HUDEP-2 (cell line): ENCODE measurements at regions not wholly inside any gene's neighbourhood (a gene's known extent, or its start where the extent isn't known, plus 50 kb on each side); places are given as distances from the start of the nearest gene placed in this dataset.
A peak's percentile ranks its signal among the peaks of the same experiment; 100 is the strongest.

Experiments used
- DNase-seq, 76 experiments: peaks; one replicate each; lab custom pipeline; 2025; ENCODE audit not compliant: unreplicated experiment in 76 of 76; lab: John Stamatoyannopoulos, UW

- no peak for DNase-seq
These were observed 89.2 kb upstream of the GPM6B start for GRCh38 chrX:13906093-13906492.

DNA sequence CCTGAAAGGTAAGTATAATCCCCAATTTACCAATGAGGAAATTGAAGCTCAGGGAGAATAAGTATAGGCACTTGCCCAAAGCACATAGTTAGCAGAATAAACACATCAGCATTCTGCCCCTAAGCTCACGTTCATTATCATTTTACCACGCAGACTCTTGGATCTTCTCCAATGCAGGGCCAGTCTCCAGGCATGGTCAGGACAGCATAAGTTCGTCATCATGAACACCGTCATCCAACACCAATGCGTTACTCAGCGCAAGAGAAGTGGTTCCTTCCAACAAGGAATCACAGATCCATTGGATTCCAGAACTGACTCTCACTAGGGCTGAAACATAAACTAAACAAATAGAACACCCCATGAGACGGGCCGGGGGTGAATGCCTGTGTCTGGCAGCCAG is 86.5 kb upstream of the GPM6B start:
- DNase-seq = no peak

GRCh38 chrX:13902406-13902805 is 85.5 kb upstream of the GPM6B start:
- DNase-seq = no peak

DNA sequence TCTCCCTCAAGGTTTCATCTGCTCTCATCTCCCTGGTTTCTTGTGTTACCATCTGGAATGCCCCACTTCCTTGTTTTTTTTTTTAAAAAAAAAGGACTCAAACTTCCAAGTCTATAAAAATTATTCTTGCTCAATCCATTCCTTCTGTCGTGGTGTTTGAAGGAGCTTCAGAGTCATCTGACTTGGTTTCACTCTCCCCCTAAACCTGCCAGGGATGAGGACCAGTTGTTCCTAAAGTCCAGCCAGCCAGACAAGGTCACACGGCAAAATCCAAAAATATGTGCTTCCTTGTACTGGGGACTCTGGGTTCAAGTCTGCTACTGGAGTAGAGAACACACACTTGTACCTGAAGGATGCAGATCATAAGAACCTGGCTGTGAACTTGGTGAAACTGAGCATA is 84.5 kb upstream of the GPM6B start:
- no peak for DNase-seq

GRCh38 chrX:13900351-13900750 is 83.5 kb upstream of the GPM6B start:
- no peak for DNase-seq

GRCh38 chrX:13899607-13900006 is 82.7 kb upstream of the GPM6B start:
- DNase-seq = no peak

GRCh38 chrX:13898603-13899002 is 81.7 kb upstream of the GPM6B start:
- no peak for DNase-seq

DNA sequence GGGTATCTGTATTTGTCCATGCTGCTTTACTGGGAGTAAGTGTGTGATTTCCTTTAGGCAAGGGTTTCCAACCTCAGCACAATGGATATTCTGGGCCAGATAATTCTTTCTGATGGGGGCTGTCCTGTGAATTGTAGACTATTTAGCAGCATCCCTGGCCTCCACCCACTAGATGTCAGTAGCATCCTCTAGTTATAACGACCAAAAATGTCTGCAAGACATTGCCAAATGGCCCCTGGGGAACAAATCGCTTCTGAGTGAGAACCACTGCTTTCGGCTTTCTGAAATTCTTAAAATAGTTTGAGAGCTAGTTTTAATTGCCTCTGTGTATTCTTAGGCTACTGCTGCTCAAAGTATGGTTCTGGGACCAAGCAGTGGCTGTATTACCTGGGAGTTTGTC is 81.2 kb upstream of the GPM6B start:
- DNase-seq = peak in 1 of 76 experiments; percentile 0

- no peak for DNase-seq
These were observed 80.7 kb upstream of the GPM6B start for GRCh38 chrX:13897566-13897965.

DNA sequence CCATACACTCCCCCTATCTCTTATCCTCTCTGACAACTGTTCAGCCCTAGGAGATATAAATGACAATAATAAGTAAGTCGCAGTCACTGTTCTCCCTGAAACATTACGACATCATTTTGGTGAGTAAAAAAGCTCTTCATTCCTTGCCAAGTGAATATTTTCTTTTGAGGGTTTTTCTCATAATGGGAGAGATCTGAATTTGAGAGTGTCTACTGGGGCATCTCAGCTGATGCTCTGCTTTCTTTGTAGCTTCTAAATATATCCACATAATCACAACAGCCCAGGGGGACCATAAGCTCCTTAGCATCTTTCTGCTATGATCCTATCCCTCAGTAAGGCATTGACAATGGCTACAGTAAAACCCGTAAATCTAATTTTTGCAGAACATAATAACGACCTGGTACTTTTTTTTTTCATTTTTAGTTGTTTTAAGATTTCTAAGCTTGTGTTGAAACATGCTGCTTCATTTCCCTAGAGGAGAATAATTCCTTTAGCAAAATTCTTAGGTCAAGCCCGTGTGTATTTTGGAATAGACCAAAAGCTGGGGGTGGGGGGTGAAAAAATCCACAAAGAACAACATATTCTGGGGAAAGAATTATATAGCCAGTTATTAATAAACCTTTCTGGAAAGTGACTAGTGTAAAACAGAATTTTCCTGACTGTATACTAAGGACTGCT is 78.1 kb upstream of the GPM6B start:
- no peak for DNase-seq

DNA sequence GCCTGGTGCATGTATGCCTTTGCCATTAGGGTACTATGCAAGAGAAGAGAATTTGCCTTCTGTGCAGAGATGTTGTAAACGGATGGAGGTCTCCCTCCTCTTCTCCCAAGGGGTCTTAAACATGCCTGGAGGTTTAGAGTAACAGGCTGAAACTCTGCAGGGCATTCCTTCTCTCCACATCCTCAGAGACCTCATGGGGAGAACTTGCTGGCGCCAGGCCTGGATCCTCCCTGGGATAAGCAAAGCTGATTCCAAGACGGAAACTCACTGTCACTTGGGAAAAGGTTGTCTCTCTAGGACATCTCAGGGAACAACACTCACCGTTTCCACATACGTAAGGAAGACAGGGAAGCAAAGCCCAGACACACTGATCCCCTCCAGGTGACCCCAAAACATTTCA is 76.9 kb upstream of the GPM6B start:
- DNase-seq = no peak

- DNase-seq = no peak
These were observed 76.0 kb upstream of the GPM6B start for GRCh38 chrX:13892856-13893255.

- DNase-seq = no peak
These were observed 74.7 kb upstream of the GPM6B start for GRCh38 chrX:13891377-13892140.

GRCh38 chrX:13890806-13891205 is 73.9 kb upstream of the GPM6B start:
- DNase-seq = no peak

DNA sequence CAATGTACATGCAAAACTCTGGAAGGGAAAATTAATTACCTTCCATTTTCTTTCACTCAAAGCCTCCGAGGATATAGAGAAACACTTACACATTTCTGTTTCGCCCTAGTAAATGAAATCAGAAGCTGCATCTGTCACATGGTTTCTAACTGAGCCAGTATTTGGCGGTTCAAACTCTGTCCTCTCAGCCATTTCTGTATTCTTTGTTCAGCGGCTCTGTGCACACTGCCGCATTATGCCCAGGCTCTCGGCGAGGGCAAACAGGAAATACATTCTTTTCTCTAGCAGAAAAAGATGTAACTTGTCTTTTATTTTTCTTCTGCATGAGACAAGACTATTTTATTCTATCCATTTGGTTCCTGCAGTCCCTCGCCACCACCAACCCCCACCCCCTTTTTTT is 71.4 kb upstream of the GPM6B start:
- DNase-seq = no peak

- DNase-seq = no peak
These were observed 68.7 kb upstream of the GPM6B start for GRCh38 chrX:13885591-13885990.

DNA sequence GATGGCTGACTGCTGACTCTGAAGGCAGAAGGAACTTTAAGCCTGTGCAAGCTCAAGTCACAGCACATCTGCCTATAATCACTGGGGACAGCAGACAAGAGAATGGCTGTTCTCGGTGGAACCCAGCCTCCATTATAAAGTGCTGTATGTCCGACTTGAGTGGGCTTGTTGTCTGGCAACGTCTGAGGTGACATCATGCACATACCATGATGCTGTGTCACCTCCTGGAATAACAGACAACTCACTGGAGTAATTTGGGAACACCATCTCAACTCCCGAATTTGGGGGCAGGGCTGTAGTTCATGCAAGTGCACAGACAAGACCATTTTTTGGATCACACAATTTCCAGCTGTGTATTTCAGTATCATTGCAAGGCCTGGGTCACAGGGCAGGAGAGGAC is 59.8 kb upstream of the GPM6B start:
- no peak for DNase-seq

- DNase-seq = no peak
These were observed 58.7 kb upstream of the GPM6B start for GRCh38 chrX:13875572-13875971.

DNA sequence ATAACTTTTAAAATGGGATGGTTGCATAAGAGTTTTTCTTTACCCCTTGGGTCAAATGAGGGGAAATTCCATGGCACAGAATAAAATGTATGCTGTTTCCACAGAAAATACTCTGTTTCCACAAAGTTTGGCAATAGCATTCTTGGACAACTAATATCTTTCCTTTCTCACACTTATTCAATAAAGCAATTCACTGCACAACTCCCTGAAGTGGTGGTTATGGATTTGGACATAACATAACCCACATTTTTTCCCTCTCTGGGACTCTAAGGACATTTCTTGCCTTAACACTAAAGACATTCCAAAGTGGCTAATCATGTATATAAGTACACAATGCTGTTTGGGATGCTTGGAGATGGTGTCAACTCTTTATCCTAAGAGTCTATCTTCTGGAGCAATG is 51.7 kb upstream of the GPM6B start:
- no peak for DNase-seq
